ENCODE measurements at regions not wholly inside any gene's neighbourhood (a gene's known extent, or its start where the extent isn't known, plus 50 kb on each side); places are given as distances from the start of the nearest gene placed in this dataset.

DNA sequence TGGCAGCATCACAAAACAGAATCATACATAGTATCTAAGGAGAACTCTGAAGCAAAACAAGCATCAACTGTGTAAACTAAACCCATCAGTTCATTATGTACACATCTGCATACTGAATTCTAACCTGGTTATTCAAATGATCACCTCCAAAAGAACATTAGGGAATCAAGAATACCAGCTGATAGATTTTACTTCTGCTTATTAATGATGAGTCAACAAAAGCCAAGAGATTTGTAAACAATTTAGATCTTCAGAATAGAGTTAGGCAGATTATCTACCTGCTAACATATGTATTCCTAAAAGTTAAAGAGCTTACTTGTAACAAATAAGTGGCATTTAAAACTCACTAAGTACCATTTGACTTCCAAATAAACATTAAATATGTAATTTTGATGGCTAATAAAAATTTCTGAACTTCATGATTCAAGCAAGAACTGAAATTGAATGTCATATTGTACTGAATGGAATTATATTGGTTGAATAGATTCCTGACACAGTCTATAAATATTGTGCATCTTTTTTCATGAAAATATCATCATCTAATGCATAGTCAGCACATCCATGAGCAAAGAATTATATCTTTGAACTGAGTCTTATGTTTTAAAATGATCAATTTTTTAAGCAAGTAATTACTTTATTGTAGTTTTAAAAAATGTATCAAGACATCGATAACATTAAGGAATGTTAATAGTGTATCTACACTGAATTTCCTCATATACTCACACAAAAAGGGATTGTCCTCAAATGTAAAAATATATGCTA, 470.5 kb downstream of the GRXCR1 start:
- no TSS peak for BruUV-seq (replicated peaks)
- Histone ChIP-seq H3K4me1 (ENCODE audit: insufficient read depth, low read length) (peaks cover 21% of the 10 kb centered on the region), H3K27ac (ENCODE audit: extremely low read length, insufficient read depth, low read length) (no peak overlapping the region), H3K4me3 (replicated peaks in 1 of 3; ENCODE audit: insufficient read depth in 1 of 3, low read depth in 2 of 3, low read length in 3 of 3) (no peak overlapping the region), H3K27me3 (ENCODE audit: control insufficient read depth in 1 of 2, insufficient read depth in 2 of 2, low read length in 2 of 2) (no peaks in the 10 kb centered on the region), H3K4me2 (ENCODE audit: low read depth, low read length) (no peak overlapping the region), H2AFZ (ENCODE audit: low read length) (no peak overlapping the region), H3K9ac (ENCODE audit: insufficient read depth, low read depth, low read length) (no peak overlapping the region), H3K36me3 (replicated peaks in 1 of 2; ENCODE audit: control insufficient read depth in 1 of 2, insufficient read depth in 2 of 2, low read length in 2 of 2) (no peaks in the 10 kb centered on the region), H3K9me3 (ENCODE audit: low read length) (peaks cover 16% of the 10 kb centered on the region; the same call in 1 of the 2 replicates), H3K79me2 (ENCODE audit: insufficient read depth, low read length) (no peaks in the 10 kb centered on the region), H4K20me1 (ENCODE audit: insufficient read depth, low read length) (no peaks in the 10 kb centered on the region)
- in situ Hi-C loops (cut with HindIII; ENCODE audit: extremely low pct_ligation_motif_present, low pct_unique_long_range_greater_than_20kb), result no loop called here
- ChIA-PET POLR2A (no interaction called here), CTCF (ENCODE audit: low intra/inter-chr PET ratio, low total read pairs) (no interaction called here)
- ATAC-seq (no peak), FAIRE-seq (no peak), DNase-seq (ENCODE audit: low spot score) (no peak)
- WGBS (ENCODE audit: low lambda C conversion rate), result 90% methylated on average over 1 of the region's 1 CpG
- peak; percentile 52; the same call in 1 of the 2 replicates for TF ChIP-seq MAFF (IDR thresholded peaks at IDR 0.05; ENCODE audit: low read depth, low read length)
- TF ChIP-seq SRSF9 (IDR thresholded peaks at IDR 0.05; ENCODE audit: borderline replicate concordance, insufficient read depth, low read depth, low read length, poor library complexity, severe bottlenecking), result no peak
- TF ChIP-seq MAFK (conservative IDR thresholded peaks at IDR 0.05 in 1 of 2, IDR thresholded peaks at IDR 0.05 in 1 of 2; ENCODE audit: low read length in 2 of 2), result peak; percentile 40 to 74
- TF ChIP-seq HINFP (CRISPR knock-in tag; IDR thresholded peaks at IDR 0.05; ENCODE audit: low read depth), result no peak
- TF ChIP-seq JDP2 (CRISPR knock-in tag; IDR thresholded peaks at IDR 0.05; ENCODE audit: borderline replicate concordance), result no peak
- intact Hi-C loops (cut with micrococcal nuclease; ENCODE audit: unreplicated experiment), result no loop called here

DNA sequence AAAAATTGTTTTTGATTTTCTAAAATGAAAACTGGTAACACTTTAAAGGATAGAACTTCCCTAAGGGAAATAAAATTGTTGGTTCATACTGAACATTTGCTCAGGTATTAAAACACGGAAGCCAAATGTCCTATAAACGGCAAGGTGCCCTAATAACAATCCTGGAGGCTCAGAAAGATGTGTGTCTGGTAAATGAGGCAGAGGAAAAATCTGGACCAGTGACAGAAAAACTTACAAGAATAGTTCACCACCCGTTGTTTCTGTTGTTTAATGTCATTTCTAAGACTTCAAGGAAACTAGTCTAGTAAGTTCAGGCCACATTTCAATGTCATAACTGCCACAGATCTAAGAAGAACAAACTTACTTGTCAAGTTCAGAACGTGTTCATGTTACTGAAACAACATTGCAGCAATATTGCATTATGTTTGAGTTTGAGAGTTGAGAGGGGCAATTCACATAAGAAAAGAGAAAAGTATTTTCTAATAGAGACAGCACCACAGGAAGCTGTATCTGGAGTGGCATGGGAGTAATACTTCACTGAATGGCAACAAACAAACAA, 476.6 kb downstream of the GRXCR1 start:
- H3K27me3 ChIP-seq (ENCODE audit: control insufficient read depth in 1 of 2, insufficient read depth in 2 of 2, low read length in 2 of 2), result no peaks in the 10 kb centered on the region
- ChIA-PET POLR2A (no interaction called here), CTCF (ENCODE audit: low intra/inter-chr PET ratio, low total read pairs) (no interaction called here)
- peaks cover 5% of the 10 kb centered on the region for H3K4me1 ChIP-seq (ENCODE audit: insufficient read depth, low read length)
- in situ Hi-C loops (cut with HindIII; ENCODE audit: extremely low pct_ligation_motif_present, low pct_unique_long_range_greater_than_20kb), result no loop called here
- no peaks in the 10 kb centered on the region for H4K20me1 ChIP-seq (ENCODE audit: insufficient read depth, low read length)
- H3K4me2 ChIP-seq (ENCODE audit: low read depth, low read length), result no peak overlapping the region
- no peak overlapping the region for H3K9ac ChIP-seq (ENCODE audit: insufficient read depth, low read depth, low read length)
- no peaks in the 10 kb centered on the region for H3K79me2 ChIP-seq (ENCODE audit: insufficient read depth, low read length)
- ATAC-seq (no peak), DNase-seq (ENCODE audit: low spot score) (peak; percentile 15), FAIRE-seq (no peak)
- H3K27ac ChIP-seq (ENCODE audit: extremely low read length, insufficient read depth, low read length), result no peak overlapping the region
- H3K36me3 ChIP-seq (replicated peaks in 1 of 2; ENCODE audit: control insufficient read depth in 1 of 2, insufficient read depth in 2 of 2, low read length in 2 of 2), result no peaks in the 10 kb centered on the region
- 7% methylated on average over 4 of the region's 4 CpGs for WGBS (ENCODE audit: low lambda C conversion rate)
- no peak overlapping the region for H2AFZ ChIP-seq (ENCODE audit: low read length)
- no TSS peak for BruUV-seq (replicated peaks)
- no peak overlapping the region for H3K4me3 ChIP-seq (replicated peaks in 1 of 3; ENCODE audit: insufficient read depth in 1 of 3, low read depth in 2 of 3, low read length in 3 of 3)
- intact Hi-C loops (cut with micrococcal nuclease; ENCODE audit: unreplicated experiment), result no loop called here
- peaks cover 12% of the 10 kb centered on the region; the same call in 1 of the 2 replicates for H3K9me3 ChIP-seq (ENCODE audit: low read length)
- TF ChIP-seq CEBPB (IDR thresholded peaks at IDR 0.05; ENCODE audit: borderline replicate concordance, low read depth, low read length) (0 out of 2 replicates have a peak, but pooled peaks have one; percentile 16), FOXP1 (IDR thresholded peaks at IDR 0.05) (no peak), FOXP1 (CRISPR knock-in tag; IDR thresholded peaks at IDR 0.05) (0 out of 2 replicates have a peak, but pooled peaks have one; percentile 40), RARA (CRISPR knock-in tag; IDR thresholded peaks at IDR 0.05) (peak; percentile 70), ZNF557 (CRISPR knock-in tag; IDR thresholded peaks at IDR 0.05) (no peak), FOXA1 (IDR thresholded peaks at IDR 0.05) (no peak), FOXA1 (CRISPR knock-in tag; IDR thresholded peaks at IDR 0.05) (peak; percentile 34; the same call in 1 of the 2 replicates), ZNF251 (CRISPR knock-in tag; IDR thresholded peaks at IDR 0.05) (no peak), CEBPG (CRISPR knock-in tag; IDR thresholded peaks at IDR 0.05) (peak; percentile 40; the same call in 1 of the 2 replicates), FOSL1 (CRISPR knock-in tag; IDR thresholded peaks at IDR 0.05; ENCODE audit: borderline replicate concordance) (no peak), ATF4 (CRISPR knock-in tag; IDR thresholded peaks at IDR 0.05) (peak in 1 of 2 experiments; percentile 62; a peak in 2 of 4 replicates)

Measured in HepG2 (cell line).